GM12874 (cell line): ENCODE measurements at regions not wholly inside any gene's neighbourhood (a gene's known extent, or its start where the extent isn't known, plus 50 kb on each side); places are given as distances from the start of the nearest gene placed in this dataset.

Experiments
- TF ChIP-seq, protein P1 (sequence below): IDR thresholded peaks from 2 replicates; pipeline ENCODE4 v1.5.1; 2011; ENCODE audit warnings: low read depth, mild to moderate bottlenecking, control low read depth, low read length, moderate library complexity; ENCODE audit not compliant: insufficient read depth

DNA sequence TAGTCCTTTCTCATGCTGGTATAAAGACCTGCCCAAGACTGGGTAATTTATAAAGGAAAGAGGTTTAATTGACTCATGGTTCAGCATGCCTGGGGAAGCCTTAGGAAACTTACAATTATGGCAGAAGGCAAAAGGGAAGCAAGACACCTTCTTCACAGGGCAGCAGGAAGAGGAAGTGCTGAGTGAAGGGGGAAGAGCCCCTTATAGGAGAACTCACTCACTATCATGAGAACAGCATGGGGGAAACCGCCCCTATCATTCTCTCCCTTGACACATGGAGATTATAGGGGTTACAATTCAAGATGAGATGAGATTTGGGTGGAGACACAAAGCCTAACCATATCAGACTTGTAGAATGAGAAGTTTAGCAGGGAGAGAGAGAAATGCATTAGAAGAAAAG lies 373.3 kb upstream of the DIAPH2 start:
- TF ChIP-seq, protein P1, sequence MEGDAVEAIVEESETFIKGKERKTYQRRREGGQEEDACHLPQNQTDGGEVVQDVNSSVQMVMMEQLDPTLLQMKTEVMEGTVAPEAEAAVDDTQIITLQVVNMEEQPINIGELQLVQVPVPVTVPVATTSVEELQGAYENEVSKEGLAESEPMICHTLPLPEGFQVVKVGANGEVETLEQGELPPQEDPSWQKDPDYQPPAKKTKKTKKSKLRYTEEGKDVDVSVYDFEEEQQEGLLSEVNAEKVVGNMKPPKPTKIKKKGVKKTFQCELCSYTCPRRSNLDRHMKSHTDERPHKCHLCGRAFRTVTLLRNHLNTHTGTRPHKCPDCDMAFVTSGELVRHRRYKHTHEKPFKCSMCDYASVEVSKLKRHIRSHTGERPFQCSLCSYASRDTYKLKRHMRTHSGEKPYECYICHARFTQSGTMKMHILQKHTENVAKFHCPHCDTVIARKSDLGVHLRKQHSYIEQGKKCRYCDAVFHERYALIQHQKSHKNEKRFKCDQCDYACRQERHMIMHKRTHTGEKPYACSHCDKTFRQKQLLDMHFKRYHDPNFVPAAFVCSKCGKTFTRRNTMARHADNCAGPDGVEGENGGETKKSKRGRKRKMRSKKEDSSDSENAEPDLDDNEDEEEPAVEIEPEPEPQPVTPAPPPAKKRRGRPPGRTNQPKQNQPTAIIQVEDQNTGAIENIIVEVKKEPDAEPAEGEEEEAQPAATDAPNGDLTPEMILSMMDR = no peak

DNA sequence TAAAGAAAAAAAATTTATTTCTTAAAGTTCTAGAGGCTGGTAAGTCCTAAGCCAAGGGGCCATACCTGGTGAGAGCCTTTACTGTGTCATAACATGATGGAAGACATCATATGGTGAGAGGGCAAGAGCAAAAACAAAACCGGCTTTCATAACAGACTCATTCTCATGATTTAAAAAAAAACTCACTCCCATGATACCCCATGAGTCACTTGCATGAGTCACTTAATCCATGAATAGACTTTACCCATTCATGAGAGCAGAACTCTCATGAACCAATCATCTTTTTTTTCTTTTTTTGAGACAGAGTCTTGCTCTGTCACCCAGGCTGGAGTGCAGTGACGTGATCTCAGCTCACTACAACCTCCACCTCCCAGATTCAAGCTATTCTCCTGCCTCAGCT lies 369.7 kb upstream of the DIAPH2 start:
- TF ChIP-seq, protein P1 = no peak

DNA sequence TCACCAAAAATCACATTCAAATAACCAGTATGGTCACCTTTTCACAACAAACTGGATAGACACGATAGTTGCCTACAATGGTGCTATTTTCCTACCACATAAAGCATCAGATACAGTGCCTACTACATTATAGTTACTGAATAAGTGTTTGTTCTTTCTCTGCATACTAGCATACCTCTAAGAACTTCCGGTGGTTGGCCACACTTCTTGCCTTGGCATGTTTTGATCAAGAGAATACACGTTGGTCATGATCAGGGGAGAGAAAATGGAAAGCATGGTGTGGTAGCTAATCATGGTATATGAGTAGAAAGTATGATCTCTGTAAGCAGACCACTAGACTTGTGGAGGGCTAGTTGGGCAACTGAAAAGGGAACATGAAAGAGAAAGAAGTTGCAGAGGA lies 322.8 kb upstream of the DIAPH2 start:
- TF ChIP-seq, protein P1 = no peak

DNA sequence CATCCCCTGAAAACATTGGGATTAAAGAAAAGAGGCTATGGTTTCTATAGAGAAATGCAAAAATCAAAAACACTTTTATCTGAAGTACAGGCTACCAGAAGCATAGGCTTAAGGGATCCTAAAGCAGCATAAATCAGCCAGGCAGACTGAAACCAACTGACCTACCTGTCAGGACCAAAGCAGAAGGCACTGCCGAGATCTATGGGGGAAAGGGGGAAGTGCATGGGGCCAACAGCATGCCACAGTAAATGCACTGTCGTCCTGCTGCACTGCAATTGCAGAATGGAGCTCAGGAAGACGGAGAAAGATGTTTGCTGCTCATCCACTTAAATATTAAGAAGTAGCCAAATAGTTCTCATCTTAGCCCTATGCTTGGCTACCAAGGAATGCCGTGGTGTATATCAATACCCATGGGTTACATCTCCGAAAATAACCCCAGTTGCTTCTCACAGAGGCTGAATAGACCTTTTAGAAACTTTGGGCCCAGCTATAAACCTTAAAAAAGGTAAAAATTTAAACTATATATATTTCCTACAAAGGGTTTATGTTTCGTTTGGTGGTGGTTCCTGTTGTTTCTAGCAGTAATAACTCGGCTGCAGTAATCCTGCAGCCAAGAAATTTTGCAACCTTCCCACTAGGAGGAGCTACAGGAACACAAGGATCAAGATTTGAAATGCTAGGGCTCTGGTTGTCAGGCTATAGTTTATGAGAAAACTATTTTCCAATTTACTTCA lies 312.2 kb upstream of the DIAPH2 start:
- TF ChIP-seq, protein P1 = peak; percentile 33; the same call in 1 of the 2 replicates

DNA sequence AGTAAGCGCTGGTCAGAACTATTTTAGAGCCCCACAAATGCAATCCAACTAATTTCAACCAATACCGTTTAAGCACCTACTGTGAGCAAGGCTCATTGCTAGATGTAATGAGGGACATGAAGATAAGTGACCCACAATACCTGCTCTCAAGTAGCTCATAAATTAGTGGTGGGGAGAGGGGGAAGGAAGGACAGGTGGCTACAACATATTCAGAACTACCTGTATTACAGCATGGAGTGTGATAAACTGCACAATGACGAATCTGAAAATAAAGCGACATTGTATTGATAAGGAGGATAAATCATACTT lies 311.6 kb upstream of the DIAPH2 start:
- TF ChIP-seq, protein P1 = no peak

DNA sequence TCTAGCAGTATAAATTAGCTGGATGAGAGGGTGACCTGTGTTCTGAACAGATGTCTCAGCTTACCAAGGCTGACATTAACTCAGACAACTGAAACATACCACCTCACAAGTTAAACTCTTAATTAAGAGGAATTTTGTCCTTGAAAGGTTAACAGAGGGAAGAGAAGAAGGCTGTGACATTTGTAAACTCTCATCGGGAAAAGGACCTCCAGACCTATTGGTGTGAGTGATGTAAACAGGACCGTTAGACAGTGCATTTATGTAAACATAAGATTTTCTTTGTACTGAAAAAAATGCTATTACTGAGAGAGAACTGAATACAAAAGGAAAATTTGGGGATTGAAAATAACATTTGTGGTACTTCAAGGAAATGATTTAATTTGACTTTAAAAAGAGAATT lies 308.4 kb upstream of the DIAPH2 start:
- TF ChIP-seq, protein P1 = no peak

DNA sequence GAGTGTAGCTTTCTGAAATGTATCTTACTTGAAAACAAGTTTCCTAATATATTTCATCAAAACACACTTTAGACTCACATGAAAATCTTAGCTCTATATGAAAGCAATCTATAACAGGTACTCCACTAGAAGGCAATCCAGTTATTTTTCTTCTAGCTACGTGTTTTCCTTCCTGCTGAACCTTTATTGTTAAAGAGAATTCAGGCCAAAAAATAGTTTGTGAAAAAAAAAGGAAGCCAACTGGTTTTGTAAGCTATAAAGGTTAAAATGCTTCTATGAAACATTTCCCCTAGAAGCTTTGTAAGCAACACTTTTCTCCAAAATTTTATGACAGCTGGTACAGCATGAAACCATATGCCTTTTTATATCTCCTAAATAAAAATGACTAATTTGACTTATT lies 304.7 kb upstream of the DIAPH2 start:
- TF ChIP-seq, protein P1 = no peak
